NAMALWA (cell line): ENCODE measurements at regions not wholly inside any gene's neighbourhood (a gene's known extent, or its start where the extent isn't known, plus 50 kb on each side); places are given as distances from the start of the nearest gene placed in this dataset.
"Not testable (repeated sequence)": the region's sequence is repeated elsewhere in the genome, so short reads cannot be mapped to it uniquely, and the experiment has no call there.

Experiments used
- DNase-seq: peaks from one replicate; pipeline ENCODE4 v3.0.0-alpha.2; 2015; ENCODE audit warnings: low spot score

DNA sequence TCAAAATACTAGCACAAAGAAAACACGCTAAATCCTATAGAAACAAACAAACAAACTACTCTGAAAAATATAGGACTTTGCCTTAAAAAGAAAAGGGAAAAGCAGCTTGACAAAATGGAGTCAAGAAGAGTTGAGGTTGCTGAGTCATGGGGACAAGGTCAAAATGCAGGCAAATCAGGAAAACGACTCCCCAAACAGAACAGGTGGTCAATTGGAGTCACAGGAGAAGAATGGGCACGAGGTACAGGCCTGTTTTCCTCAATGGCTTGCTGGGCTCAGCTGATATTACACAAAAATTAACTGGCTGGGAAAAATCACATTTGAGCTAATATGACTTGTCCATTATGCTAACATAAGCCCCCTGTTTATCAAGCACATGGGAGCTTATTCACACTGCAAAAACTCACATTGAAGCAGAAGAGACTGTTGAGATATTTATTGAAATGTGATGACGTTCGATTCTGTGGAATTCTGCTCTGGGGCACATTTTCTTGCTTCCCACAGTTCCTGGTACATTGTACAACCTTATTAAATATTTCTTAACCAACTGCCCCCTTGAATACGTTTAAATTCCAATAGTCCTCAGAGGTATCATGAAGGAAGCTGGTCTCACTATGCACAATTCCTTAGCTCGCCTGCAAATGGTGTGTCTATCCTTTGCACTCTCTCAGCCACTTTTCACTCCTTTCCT lies 1622.1 kb downstream of the STIM2 start:
- DNase-seq: no peak

DNA sequence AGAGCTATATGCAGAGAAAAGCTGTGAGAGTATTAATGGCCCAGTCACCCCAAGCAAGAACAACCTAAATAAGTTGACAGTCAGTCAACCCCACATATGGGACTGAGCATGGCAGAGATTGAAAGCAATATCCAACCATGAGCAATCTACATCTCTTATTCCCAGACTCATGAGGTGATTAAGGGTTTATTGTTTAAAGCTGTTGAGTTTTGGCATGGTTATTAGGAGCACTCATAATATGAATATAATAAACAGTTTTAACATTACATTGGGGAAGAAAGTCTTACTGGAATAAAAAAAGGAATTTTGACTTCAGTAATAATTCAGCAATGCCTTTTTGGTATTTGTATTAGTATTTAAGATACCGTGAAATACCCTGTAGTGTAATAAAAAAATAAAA lies 1627.4 kb downstream of the STIM2 start:
- no peak for DNase-seq

DNA sequence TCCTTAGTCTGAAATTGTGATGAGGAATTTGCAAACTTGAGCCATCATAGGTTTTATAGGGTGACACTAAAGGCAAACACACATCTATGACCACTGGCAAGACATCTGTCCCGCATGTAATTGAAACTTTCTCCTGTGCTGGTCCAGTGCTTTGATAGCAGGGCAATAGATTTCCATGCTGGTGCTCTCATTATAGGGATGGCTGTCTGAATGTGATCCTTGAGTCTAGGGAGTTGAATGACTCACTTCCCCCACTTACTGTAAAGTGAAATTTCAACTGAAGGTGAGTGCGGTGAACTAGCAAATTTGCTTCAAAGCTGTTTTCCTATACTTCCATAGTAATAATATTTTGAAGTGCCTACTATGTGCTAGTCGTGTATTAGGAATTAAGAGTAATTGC lies 1630.0 kb downstream of the STIM2 start:
- no peak for DNase-seq

DNA sequence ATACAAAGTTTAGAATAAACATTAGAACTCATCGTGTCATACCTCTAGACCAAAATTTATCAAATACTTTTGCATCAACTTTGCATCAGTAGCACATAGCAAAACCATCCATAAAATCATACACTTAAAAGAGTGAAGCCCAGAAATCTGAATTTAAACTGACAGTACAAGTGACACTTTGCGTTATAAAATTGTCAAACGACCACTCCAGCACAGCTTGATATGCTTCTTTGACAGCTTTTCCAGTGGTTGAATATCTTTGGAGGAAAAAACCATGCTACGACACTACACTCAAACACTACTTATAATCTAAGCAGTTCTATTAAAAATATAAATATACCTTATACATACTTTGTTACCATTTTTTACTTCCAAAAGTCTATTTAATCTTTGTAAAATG lies 1644.4 kb downstream of the STIM2 start:
- DNase-seq: no peak

DNA sequence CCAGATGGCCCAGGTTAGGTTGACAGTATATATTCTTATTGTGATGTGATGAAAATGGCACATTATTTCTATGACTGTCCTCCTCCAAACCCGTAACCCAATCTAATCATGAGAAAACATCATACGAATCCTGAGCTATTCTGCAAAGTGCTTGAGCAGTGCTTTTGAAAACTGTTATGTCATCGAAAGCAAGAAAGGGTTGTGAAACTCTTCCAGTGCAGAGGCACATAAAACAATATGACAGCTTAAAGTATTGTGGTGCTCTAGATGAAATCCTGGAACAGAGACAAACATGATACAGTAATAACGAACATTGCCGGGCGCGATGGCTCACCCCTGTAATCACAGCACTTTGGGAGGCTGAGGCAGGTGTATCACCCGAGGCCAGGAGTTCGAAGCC lies 1648.0 kb downstream of the STIM2 start:
- DNase-seq: no peak

GRCh38 chr4:28514766-28515165 lies 1654.1 kb downstream of the STIM2 start:
- not testable (repeated sequence) for DNase-seq

GRCh38 chr4:28518561-28519165 lies 1658.0 kb downstream of the STIM2 start:
- DNase-seq: no peak

- no peak for DNase-seq
Observed at GRCh38 chr4:28523681-28524190, 1663.1 kb downstream of the STIM2 start.

DNA sequence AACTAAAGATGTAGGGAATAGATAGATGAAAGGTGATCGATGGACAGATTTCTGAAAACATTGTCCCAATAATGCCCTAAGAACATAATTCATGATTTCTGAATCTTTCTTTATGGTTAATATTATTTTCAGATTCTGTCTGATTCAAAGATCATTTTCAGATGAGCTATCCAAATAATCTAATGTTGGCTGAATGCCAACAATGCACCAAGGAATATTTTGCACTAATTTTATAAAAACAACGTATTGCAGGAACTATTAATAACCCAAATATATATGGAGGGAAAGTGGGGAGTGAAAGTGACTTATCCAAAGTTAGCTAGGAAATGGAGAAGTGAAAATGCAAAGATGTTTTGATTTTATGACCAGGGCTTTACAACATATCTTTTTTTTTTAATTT lies 1675.5 kb downstream of the STIM2 start:
- no peak for DNase-seq

DNA sequence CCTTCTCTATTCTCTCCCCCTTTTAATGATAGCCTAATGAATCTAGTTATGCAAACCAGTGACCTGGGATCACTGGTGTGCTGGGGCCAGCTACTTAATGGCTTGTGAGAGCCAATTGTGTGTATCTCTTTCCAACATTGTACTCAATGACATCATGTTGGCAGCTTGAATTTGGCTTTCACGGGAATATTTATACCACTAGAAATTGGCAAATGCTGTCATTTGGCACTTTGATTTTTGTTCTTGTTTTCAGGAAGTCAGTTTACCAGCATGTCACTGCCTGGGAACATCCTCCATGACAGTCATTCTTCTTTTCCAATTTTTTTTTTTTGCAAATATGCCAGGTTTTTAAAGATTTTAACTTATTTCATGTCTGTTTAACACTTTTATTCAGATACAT lies 1685.3 kb downstream of the STIM2 start:
- DNase-seq: no peak

DNA sequence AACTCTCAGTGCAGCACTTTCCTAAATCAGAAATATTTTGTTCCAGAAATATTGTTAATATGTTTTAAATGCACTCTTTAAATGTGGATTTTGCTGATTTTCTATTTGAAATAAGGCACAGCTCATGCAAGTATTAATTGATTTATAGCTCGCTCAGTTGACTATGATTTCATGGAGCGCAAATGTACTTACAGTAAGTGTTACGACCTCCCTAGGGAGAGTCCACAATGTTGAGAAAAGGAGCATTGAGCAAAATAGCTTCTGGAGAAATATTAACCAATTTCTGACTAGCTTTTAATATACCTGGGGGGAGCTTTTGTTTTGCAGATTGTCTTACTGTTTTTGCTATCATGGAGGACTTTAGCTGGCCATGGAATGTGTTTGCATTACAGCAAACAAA lies 1687.5 kb downstream of the STIM2 start:
- no peak for DNase-seq

DNA sequence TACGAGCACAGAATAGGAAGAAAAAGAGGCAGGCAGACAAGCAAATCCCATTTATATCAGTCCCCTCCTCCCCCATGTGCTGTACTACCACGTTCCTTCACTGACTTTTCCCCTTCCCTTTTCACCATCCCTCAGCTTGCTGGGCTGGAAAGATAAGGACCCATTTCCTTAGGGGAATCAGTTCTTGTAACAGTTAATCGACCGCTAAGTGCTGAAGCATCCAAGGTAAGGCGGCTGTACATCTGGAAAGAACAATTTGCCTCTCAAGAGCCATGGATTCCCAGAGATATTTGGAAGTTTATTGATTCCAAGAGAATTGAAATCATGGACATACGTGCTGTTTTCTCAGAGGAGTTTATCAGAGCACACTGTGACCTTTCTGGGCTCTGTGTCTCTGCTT lies 1688.0 kb downstream of the STIM2 start:
- no peak for DNase-seq

DNA sequence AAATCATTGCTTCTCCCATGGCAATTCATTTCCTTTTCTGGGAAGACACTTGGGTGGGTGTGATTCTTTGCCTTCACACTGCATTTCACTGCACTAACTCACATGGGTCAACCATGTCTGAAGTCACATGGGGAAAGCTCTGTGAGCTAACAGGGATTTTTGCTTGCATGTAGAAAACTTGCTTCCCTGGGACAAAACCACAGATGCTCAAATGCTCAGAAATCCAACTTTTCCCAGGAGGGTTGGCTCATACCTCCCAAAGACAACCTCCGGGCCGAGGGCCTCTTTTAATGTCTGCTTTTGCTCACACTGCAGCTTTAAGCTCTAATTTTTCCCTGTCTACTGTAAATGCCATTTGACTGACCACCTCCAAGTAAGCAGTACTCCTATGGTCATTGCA lies 1695.2 kb downstream of the STIM2 start:
- DNase-seq: no peak

DNA sequence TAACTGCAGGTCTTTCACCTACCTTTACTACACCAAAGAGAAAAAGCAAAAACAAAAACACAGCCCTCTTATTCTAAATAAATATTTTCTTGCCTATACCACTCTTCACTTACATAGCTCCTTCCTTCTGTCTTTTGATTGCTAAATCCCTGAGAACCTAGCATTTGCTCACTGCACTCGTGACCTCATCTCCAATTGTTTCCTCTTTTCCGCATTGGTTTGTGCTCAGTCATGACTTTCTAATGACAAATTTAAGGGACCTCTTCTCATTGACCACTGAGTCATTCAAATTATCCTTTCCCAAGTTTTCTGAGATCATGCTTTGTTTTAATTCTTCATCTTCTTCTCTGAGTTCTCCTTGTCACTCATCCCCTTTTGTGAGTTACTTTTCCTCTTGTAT lies 1697.1 kb downstream of the STIM2 start:
- DNase-seq: no peak

GRCh38 chr4:28558895-28559294 lies 1698.3 kb downstream of the STIM2 start:
- DNase-seq: no peak

DNA sequence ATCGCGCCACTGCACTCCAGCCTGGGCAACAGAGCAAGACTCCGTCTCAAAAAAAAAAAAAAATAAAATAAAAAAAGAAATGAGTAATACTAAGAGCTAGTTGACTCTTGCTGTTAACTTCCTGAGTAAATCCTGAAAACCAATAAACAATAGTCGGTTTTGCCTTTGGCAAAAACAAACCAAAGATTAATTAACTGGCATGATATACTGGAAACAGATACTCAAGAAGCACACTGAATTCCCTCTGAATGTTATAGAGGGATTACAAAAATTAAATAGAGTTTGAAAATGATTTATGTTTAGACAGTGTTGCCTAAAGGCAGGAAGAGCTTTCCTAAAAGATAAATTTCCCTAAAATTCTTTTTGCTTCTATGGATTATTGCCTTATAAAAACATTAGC lies 1702.3 kb downstream of the STIM2 start:
- DNase-seq: no peak

GRCh38 chr4:28565396-28565795 lies 1704.8 kb downstream of the STIM2 start:
- no peak for DNase-seq

GRCh38 chr4:28600958-28601357 lies 1740.3 kb downstream of the STIM2 start:
- no peak for DNase-seq

DNA sequence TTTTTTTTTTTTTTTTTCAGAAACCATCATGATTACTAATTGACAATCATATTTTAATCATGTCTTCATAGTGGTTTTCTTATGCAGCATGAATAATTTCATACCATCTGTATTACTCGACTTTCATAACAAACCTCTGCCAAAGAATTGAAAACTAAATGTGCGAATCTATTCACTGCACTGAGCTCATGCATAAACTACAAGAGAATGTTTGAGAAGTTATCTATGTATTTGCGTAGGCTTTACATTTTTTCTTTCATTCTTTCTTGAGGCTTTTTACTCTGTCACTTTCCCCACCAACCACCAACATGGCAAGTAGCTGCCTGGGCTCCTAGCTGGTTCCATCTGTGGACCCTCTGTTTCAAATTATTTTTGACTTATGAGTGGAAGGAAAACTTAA lies 1761.0 kb downstream of the STIM2 start:
- no peak for DNase-seq

- DNase-seq: no peak
Observed at GRCh38 chr4:28636971-28637370, 1776.3 kb downstream of the STIM2 start.

- DNase-seq: no peak
Observed at GRCh38 chr4:28639747-28640146, 1779.1 kb downstream of the STIM2 start.

DNA sequence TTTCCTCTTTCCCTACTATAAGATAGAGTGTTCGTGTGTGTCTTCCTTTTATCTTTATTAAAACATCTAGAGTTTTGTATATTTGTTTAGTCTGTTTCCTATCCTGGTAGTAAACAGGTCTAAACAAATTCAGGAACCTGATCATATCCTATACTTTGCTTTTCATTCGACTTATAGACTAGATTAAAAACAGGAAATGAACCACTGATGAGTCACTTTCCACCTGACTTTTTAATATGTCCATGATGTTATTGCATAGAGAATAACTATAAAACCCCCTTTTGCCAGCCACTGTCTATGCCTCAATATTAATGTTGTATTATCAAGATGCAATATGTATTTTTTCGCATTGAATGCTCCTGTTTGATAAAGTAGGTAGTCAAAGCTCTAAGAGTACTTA lies 1794.0 kb downstream of the STIM2 start:
- DNase-seq: no peak

DNA sequence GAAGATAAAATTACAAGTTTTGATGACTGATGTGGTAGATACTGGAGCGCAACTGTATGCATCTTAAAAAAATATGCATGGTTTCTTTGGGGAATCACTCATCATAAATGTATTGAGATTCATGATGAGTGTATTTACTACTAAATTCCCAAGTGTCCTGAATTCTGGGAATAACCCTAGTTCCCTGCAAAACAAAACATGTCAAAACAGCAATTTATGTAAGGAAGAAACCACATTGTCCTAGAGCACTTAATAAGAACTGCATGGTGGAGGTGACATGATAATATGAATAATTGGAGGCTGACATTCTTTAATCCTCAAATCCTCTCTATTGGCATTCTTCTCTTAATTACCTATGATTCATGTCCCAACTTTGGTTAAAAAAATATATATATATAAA lies 1804.7 kb downstream of the STIM2 start:
- no peak for DNase-seq

DNA sequence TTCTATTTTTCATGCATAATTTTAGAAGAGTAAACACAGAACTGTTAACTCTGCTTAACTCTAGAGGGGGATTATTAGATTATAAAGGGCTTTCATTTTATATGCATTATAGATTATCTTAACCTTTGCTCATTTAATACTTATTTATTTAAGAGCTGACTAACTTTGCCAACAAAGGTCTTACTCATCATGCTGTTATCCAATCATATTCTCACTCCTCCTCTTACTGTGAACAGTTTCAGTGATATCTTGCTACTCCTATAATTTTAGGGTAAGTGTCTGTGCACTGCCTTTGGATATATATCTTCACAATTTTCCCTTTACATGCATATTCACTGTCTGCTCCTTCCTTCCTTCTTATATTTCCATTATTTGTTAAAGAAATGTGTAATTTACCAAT lies 1814.9 kb downstream of the STIM2 start:
- DNase-seq: no peak
